ENCODE measurements at regions not wholly inside any gene's neighbourhood (a gene's known extent, or its start where the extent isn't known, plus 50 kb on each side); places are given as distances from the start of the nearest gene placed in this dataset.
A peak's percentile ranks its signal among the peaks of the same experiment; 100 is the strongest.
"Not testable (repeated sequence)": the region's sequence is repeated elsewhere in the genome, so short reads cannot be mapped to it uniquely, and the experiment has no call there.

GRCh38 chr2:180927030-180927686, 53.2 kb upstream of the UBE2E3 start:
- DNase-seq = no peak

- DNase-seq = no peak
Observed at GRCh38 chr2:180925700-180926099, 54.7 kb upstream of the UBE2E3 start.

GRCh38 chr2:180924063-180924462, 56.3 kb upstream of the UBE2E3 start:
- no peak for DNase-seq

GRCh38 chr2:180910831-180911665, 69.4 kb upstream of the UBE2E3 start:
- no peak for DNase-seq

- no peak for DNase-seq
Observed at GRCh38 chr2:180907731-180908130, 72.7 kb upstream of the UBE2E3 start.

GRCh38 chr2:180905461-180905860, 74.9 kb upstream of the UBE2E3 start:
- no peak for DNase-seq

GRCh38 chr2:180905002-180905401, 75.4 kb upstream of the UBE2E3 start:
- peak; percentile 5 for DNase-seq

GRCh38 chr2:180901331-180901730, 79.1 kb upstream of the UBE2E3 start:
- no peak for DNase-seq

GRCh38 chr2:180893752-180894151, 86.7 kb upstream of the UBE2E3 start:
- DNase-seq = no peak

- no peak for DNase-seq
Observed at GRCh38 chr2:180892091-180892490, 88.3 kb upstream of the UBE2E3 start.

GRCh38 chr2:180891360-180891759, 89.0 kb upstream of the UBE2E3 start:
- no peak for DNase-seq

- DNase-seq = no peak
Observed at GRCh38 chr2:180890781-180891180, 89.6 kb upstream of the UBE2E3 start.

- no peak for DNase-seq
Observed at GRCh38 chr2:180882959-180883358, 97.4 kb upstream of the UBE2E3 start.

GRCh38 chr2:180876506-180876905, 103.9 kb upstream of the UBE2E3 start:
- DNase-seq = no peak

GRCh38 chr2:180873219-180873618, 107.2 kb upstream of the UBE2E3 start:
- no peak for DNase-seq

GRCh38 chr2:180872781-180873180, 107.6 kb upstream of the UBE2E3 start:
- not testable (repeated sequence) for DNase-seq

GRCh38 chr2:180872255-180872654, 108.2 kb upstream of the UBE2E3 start:
- DNase-seq = no peak

- no peak for DNase-seq
Observed at GRCh38 chr2:180871649-180872048, 108.8 kb upstream of the UBE2E3 start.

- DNase-seq = no peak
Observed at GRCh38 chr2:180849851-180850250, 130.6 kb upstream of the UBE2E3 start.

GRCh38 chr2:180848393-180848792, 132.0 kb upstream of the UBE2E3 start:
- no peak for DNase-seq

- no peak for DNase-seq
Observed at GRCh38 chr2:180846756-180847472, 133.5 kb upstream of the UBE2E3 start.

- DNase-seq = no peak
Observed at GRCh38 chr2:180842461-180842860, 137.9 kb upstream of the UBE2E3 start.

- no peak for DNase-seq
Observed at GRCh38 chr2:180840641-180841040, 139.8 kb upstream of the UBE2E3 start.

- DNase-seq = no peak
Observed at GRCh38 chr2:180829836-180830235, 150.6 kb upstream of the UBE2E3 start.

All from NCI-H1092 (cell line).